Transverse colon (tissue), 4 donors: ENCODE measurements at regions not wholly inside any gene's neighbourhood (a gene's known extent, or its start where the extent isn't known, plus 50 kb on each side); places are given as distances from the start of the nearest gene placed in this dataset.
A peak's percentile ranks its signal among the peaks of the same experiment; 100 is the strongest.

ENCODE experiments used
- DNase-seq: peaks from one replicate; pipeline ENCODE4 v3.0.0-alpha.2; 2019
- H3K27ac ChIP-seq, 4 donors: fragments of 200-600 bp; sonication (generic); 2 replicates each; pipeline ENCODE4 v1.5.1; 2016 to 2018; ENCODE audit warnings: inconsistent platforms in 4 of 4
- H3K27me3 ChIP-seq: fragments of 200-600 bp; sonication (generic); 2 replicates; pipeline ENCODE4 v1.5.1; 2017; ENCODE audit warnings: inconsistent platforms
- H3K36me3 ChIP-seq, 4 donors: fragments of 200-600 bp; sonication (generic); 2 replicates each; pipeline ENCODE4 v1.5.1; 2017 to 2019; ENCODE audit warnings: inconsistent platforms in 4 of 4
- H3K4me1 ChIP-seq, 4 donors: fragments of 200-600 bp; sonication (generic); 2 replicates each; pipeline ENCODE4 v1.5.1; 2017 to 2020; ENCODE audit warnings: inconsistent platforms in 4 of 4
- H3K4me3 ChIP-seq, 4 donors: fragments of 200-600 bp; sonication (generic); 1 replicate in 1 of 4; 2 replicates in 3 of 4; pipeline versions ENCODE4 v1.5.1 to v1.6.1; 2017 to 2019; ENCODE audit warnings: inconsistent platforms in 4 of 4
- H3K9me3 ChIP-seq, 2 donors: fragments of 200-600 bp; sonication (generic); 2 replicates each; pipeline ENCODE4 v1.5.1; 2017 to 2019; ENCODE audit warnings: inconsistent platforms in 2 of 2
- CTCF ChIP-seq, 5 experiments: fragments of 200-600 bp in 3 of 5; fragments of 450-650 bp in 2 of 5; sonication (generic) in 3 of 5; IDR thresholded peaks; 1 replicate in 2 of 5; 2 replicates in 3 of 5; pipeline ENCODE4 v1.5.1; 2016 to 2017; ENCODE audit warnings: antibody characterized with exemption in 5 of 5, inconsistent platforms in 3 of 5, mild to moderate bottlenecking in 2 of 5, moderate library complexity in 1 of 5
- EP300 ChIP-seq: sonication (generic); formaldehyde crosslinking; IDR thresholded peaks from one replicate; pipeline ENCODE4 v1.6.1; 2017; ENCODE audit warnings: antibody characterized with exemption, low read depth
- POLR2A ChIP-seq: fragments of 450-650 bp; IDR thresholded peaks from one replicate; pipeline ENCODE4 v1.6.1; 2016; ENCODE audit warnings: antibody characterized with exemption, mild to moderate bottlenecking, moderate library complexity
- POLR2AphosphoS5 ChIP-seq, 3 donors: sonication (generic); formaldehyde crosslinking; IDR thresholded peaks; one replicate each; pipeline ENCODE4 v1.6.1; 2016; ENCODE audit warnings: antibody characterized with exemption in 3 of 3
- WGBS, 2 donors: methylation state at CpG; one replicate each; pipeline ENCODE4 v1.1.5; 2018; ENCODE audit warnings: low coverage in 1 of 2; 5-methylcytosine and 5-hydroxymethylcytosine counted together
- in situ Hi-C, 4 donors: fragments of 200-750 bp; cut with MboI; loops; one replicate each; pipeline versions ENCODE4 v1.15.0 to v1.15.1; 2017; ENCODE audit warnings: low sequenced_read_pairs in 3 of 4, low pct_ligation_motif_present in 1 of 4, low pct_unique_long_range_greater_than_20kb in 1 of 4
- intact Hi-C: fragments of 100-400 bp; cut with DNase I; formaldehyde crosslinking; loops from one replicate; pipeline ENCODE4 v1.15.1; 2023; ENCODE audit warnings: low total_unique reads

- TF ChIP-seq POLR2A, result no peak
- TF ChIP-seq EP300, result no peak
- TF ChIP-seq POLR2AphosphoS5 (IDR thresholded peaks at IDR 0.05), result no peak
- no peak for TF ChIP-seq CTCF (IDR thresholded peaks at IDR 0.05)
- no peak for DNase-seq
- Histone ChIP-seq H3K4me3 (no peak overlapping the region), H3K27me3 (no peaks in the 10 kb centered on the region), H3K36me3 (no peaks in the 10 kb centered on the region), H3K27ac (peak overlapping the region in 3 of 4 donors; percentile 40 to 63 (median 46)), H3K4me1 (peaks cover 0 to 20% (median 14%) of the 10 kb centered on the region in 4 donors), H3K9me3 (no peaks in the 10 kb centered on the region)
- in situ Hi-C loops, result loop anchor here in 1 of 4 donors (25.0 kb wide), 1 partner anchor 283 kb away; the partner anchor contains the start of gene JUN
- intact Hi-C loops, result loop anchor here (10.0 kb wide), 1 partner anchor 286 kb away; the partner anchor contains the start of gene JUN
These were observed 226.3 kb upstream of the FGGY start for GRCh38 chr1:59070610-59071009.

GRCh38 chr1:59071289-59071688 lies 225.6 kb upstream of the FGGY start:
- peak overlapping the region; percentile 20 to 63 (median 43) for H3K27ac ChIP-seq

GRCh38 chr1:59071876-59072582 lies 224.9 kb upstream of the FGGY start:
- peak; percentile 23 for DNase-seq
- intact Hi-C loops (loop anchor here (10.0 kb wide), 1 partner anchor 287 kb away; the partner anchor contains the start of gene JUN), in situ Hi-C loops (loop anchor here in 1 of 4 donors (25.0 kb wide), 1 partner anchor 285 kb away; the partner anchor contains the start of gene JUN)
- Histone ChIP-seq H3K4me3 (no peak overlapping the region), H3K27me3 (no peaks in the 10 kb centered on the region), H3K36me3 (no peaks in the 10 kb centered on the region), H3K9me3 (no peaks in the 10 kb centered on the region), H3K4me1 (peaks cover 0 to 20% (median 14%) of the 10 kb centered on the region in 4 donors), H3K27ac (peak overlapping the region; percentile 20 to 63 (median 43))
- WGBS, 2 donors, result 55 to 57% methylated on average over 5 of the region's 5 CpGs
- no peak for TF ChIP-seq POLR2AphosphoS5 (IDR thresholded peaks at IDR 0.05)
- TF ChIP-seq EP300, result no peak
- no peak for TF ChIP-seq CTCF (IDR thresholded peaks at IDR 0.05)
- no peak for TF ChIP-seq POLR2A

More at GRCh38 chr1:59071289-59071688, 225.6 kb upstream of the FGGY start:
- peaks cover 0 to 20% (median 14%) of the 10 kb centered on the region in 4 donors for H3K4me1 ChIP-seq
- no peaks in the 10 kb centered on the region for H3K36me3 ChIP-seq
- H3K9me3 ChIP-seq, result no peaks in the 10 kb centered on the region
- WGBS, 2 donors, result 36 to 50% methylated on average over 1 to 5 of the region's 5 CpGs
- H3K27me3 ChIP-seq, result no peaks in the 10 kb centered on the region
- no peak overlapping the region for H3K4me3 ChIP-seq
- intact Hi-C loops (loop anchor here (10.0 kb wide), 1 partner anchor 286 kb away; the partner anchor contains the start of gene JUN), in situ Hi-C loops (loop anchor here in 1 of 4 donors (25.0 kb wide), 1 partner anchor 284 kb away; the partner anchor contains the start of gene JUN)
- DNase-seq, result peak; percentile 41
- TF ChIP-seq CTCF (IDR thresholded peaks at IDR 0.05), result no peak
- no peak for TF ChIP-seq EP300
- no peak for TF ChIP-seq POLR2A
- TF ChIP-seq POLR2AphosphoS5 (IDR thresholded peaks at IDR 0.05), result no peak

- Histone ChIP-seq H3K4me3 (no peak overlapping the region), H3K4me1 (peaks cover 0 to 20% (median 14%) of the 10 kb centered on the region in 4 donors), H3K9me3 (no peaks in the 10 kb centered on the region), H3K36me3 (no peaks in the 10 kb centered on the region), H3K27me3 (no peaks in the 10 kb centered on the region), H3K27ac (peak overlapping the region in 1 of 4 donors; percentile 11)
- intact Hi-C loops (loop anchor here (10.0 kb wide), 1 partner anchor 288 kb away; the partner anchor contains the start of gene JUN), in situ Hi-C loops (loop anchor here in 1 of 4 donors (25.0 kb wide), 1 partner anchor 285 kb away; the partner anchor contains the start of gene JUN)
- no peak for TF ChIP-seq POLR2A
- TF ChIP-seq CTCF (IDR thresholded peaks at IDR 0.05), result no peak
- TF ChIP-seq EP300, result no peak
- no peak for TF ChIP-seq POLR2AphosphoS5 (IDR thresholded peaks at IDR 0.05)
- no peak for DNase-seq
- WGBS, 2 donors, result 77 to 85% methylated on average over 4 to 5 of the region's 5 CpGs
These were observed 224.3 kb upstream of the FGGY start for GRCh38 chr1:59072583-59072947.
